HG02588 (cell line): ENCODE measurements at regions not wholly inside any gene's neighbourhood (a gene's known extent, or its start where the extent isn't known, plus 50 kb on each side); places are given as distances from the start of the nearest gene placed in this dataset.

Experiments used
- ATAC-seq: cut with Tn5 transposase; IDR thresholded peaks from one replicate; pipeline ENCODE4 v1.9.1; 2021; ENCODE audit warnings: mild to moderate bottlenecking, moderate library complexity; ENCODE audit not compliant: unreplicated experiment

- no peak for ATAC-seq
These were observed 113.1 kb downstream of the C9orf50 start for GRCh38 chr9:129507805-129508204.

GRCh38 chr9:129506892-129507291 is 114.0 kb downstream of the C9orf50 start:
- no peak for ATAC-seq

- ATAC-seq = no peak
These were observed 114.9 kb downstream of the C9orf50 start for GRCh38 chr9:129506041-129506440.

GRCh38 chr9:129505270-129505902 is 115.5 kb downstream of the C9orf50 start:
- no peak for ATAC-seq

GRCh38 chr9:129504404-129504803 is 116.5 kb downstream of the C9orf50 start:
- ATAC-seq = no peak

- ATAC-seq = no peak
These were observed 119.1 kb downstream of the C9orf50 start for GRCh38 chr9:129501771-129502319.

GRCh38 chr9:129500863-129501770 is 119.8 kb downstream of the C9orf50 start:
- no peak for ATAC-seq

- no peak for ATAC-seq
These were observed 120.6 kb downstream of the C9orf50 start for GRCh38 chr9:129500161-129500862.

GRCh38 chr9:129498451-129499384 is 122.2 kb downstream of the C9orf50 start:
- ATAC-seq = no peak

GRCh38 chr9:129497813-129498450 is 123.0 kb downstream of the C9orf50 start:
- no peak for ATAC-seq

GRCh38 chr9:129497005-129497812 is 123.7 kb downstream of the C9orf50 start:
- no peak for ATAC-seq

GRCh38 chr9:129496473-129497004 is 124.4 kb downstream of the C9orf50 start:
- no peak for ATAC-seq

GRCh38 chr9:129495620-129496472 is 125.1 kb downstream of the C9orf50 start:
- no peak for ATAC-seq

- no peak for ATAC-seq
These were observed 126.7 kb downstream of the C9orf50 start for GRCh38 chr9:129494113-129494789.

- no peak for ATAC-seq
These were observed 127.2 kb downstream of the C9orf50 start for GRCh38 chr9:129493706-129494047.

GRCh38 chr9:129493002-129493705 is 127.7 kb downstream of the C9orf50 start:
- ATAC-seq = no peak

GRCh38 chr9:129491487-129491855 is 129.4 kb downstream of the C9orf50 start:
- no peak for ATAC-seq
